Body of pancreas (tissue), 4 donors: ENCODE measurements at regions not wholly inside any gene's neighbourhood (a gene's known extent, or its start where the extent isn't known, plus 50 kb on each side); places are given as distances from the start of the nearest gene placed in this dataset.

Experiments
- ATAC-seq: fragments of 150-250 bp; one replicate; pipeline ENCODE4 v1.9.1; 2016
- DNase-seq, 4 donors: peaks; one replicate each; pipeline ENCODE4 v3.0.0-alpha.2; 2019
- H3K27ac ChIP-seq, 4 donors: fragments of 200-600 bp; sonication (generic); 1 replicate in 3 of 4; 2 replicates in 1 of 4; pipeline versions ENCODE4 v1.5.1 to v1.6.1; 2016 to 2019; ENCODE audit warnings: mild to moderate bottlenecking in 1 of 4, mixed read lengths in 1 of 4, moderate library complexity in 1 of 4
- H3K27me3 ChIP-seq, 2 donors: fragments of 200-600 bp; sonication (generic); one replicate each; pipeline ENCODE4 v1.6.0; 2016; ENCODE audit warnings: mild to moderate bottlenecking in 1 of 2
- H3K36me3 ChIP-seq, 2 donors: fragments of 200-600 bp; sonication (generic); replicated peaks in 1 of 2; 2 replicates each; pipeline ENCODE4 v1.5.1; 2016; ENCODE audit warnings: low read depth in 2 of 2; ENCODE audit not compliant: insufficient read depth in 1 of 2
- H3K4me1 ChIP-seq: fragments of 200-600 bp; sonication (generic); one replicate; pipeline ENCODE4 v1.6.0; 2016
- H3K4me3 ChIP-seq, 2 donors: fragments of 200-600 bp; sonication (generic); 1 replicate in 1 of 2; 2 replicates in 1 of 2; pipeline ENCODE4 v1.5.1; 2016 to 2019
- H3K9me3 ChIP-seq, 3 donors: fragments of 200-600 bp; sonication (generic); 1 replicate in 2 of 3; 2 replicates in 1 of 3; pipeline ENCODE4 v1.5.1; 2016
- CTCF ChIP-seq, 7 experiments: fragments of 450-650 bp in 4 of 7; fragments of 200-600 bp in 3 of 7; sonication (generic) in 3 of 7; IDR thresholded peaks; one replicate each; pipeline ENCODE4 v1.5.1; 2016 to 2019; ENCODE audit warnings: antibody characterized with exemption in 7 of 7
- POLR2A ChIP-seq, 3 donors: fragments of 450-650 bp; IDR thresholded peaks; one replicate each; pipeline ENCODE4 v1.6.1; 2016; ENCODE audit warnings: antibody characterized with exemption in 3 of 3, mild to moderate bottlenecking in 2 of 3
- WGBS, 2 donors: methylation state at CpG; one replicate each; pipeline ENCODE4 v1.1.5; 2017; 5-methylcytosine and 5-hydroxymethylcytosine counted together
- intact Hi-C: fragments of 100-400 bp; cut with DNase I; formaldehyde crosslinking; loops from one replicate; pipeline ENCODE4 v1.15.1; 2023

GRCh38 chr10:123485341-123485960, 180.7 kb upstream of the GPR26 start:
- no peaks in the 10 kb centered on the region for H3K36me3 ChIP-seq
- no peak overlapping the region for H3K4me3 ChIP-seq
- no peak for DNase-seq
- H3K27ac ChIP-seq = no peak overlapping the region
- ATAC-seq = no peak
- TF ChIP-seq POLR2A (IDR thresholded peaks at IDR 0.05) = no peak
- TF ChIP-seq CTCF (IDR thresholded peaks at IDR 0.05) = no peak
- no peaks in the 10 kb centered on the region for H3K4me1 ChIP-seq
- intact Hi-C loops = no loop called here
- H3K27me3 ChIP-seq = no peaks in the 10 kb centered on the region
- 57 to 62% methylated on average over 7 of the region's 7 CpGs for WGBS, 2 donors
- H3K9me3 ChIP-seq = no peaks in the 10 kb centered on the region

- ATAC-seq (no peak), DNase-seq (no peak)
- H3K36me3 ChIP-seq = no peaks in the 10 kb centered on the region
- H3K27ac ChIP-seq = no peak overlapping the region
- no peak overlapping the region for H3K4me3 ChIP-seq
- intact Hi-C loops = no loop called here
- H3K9me3 ChIP-seq = no peaks in the 10 kb centered on the region
- 55 to 72% methylated on average over 4 of the region's 4 CpGs for WGBS, 2 donors
- H3K27me3 ChIP-seq = no peaks in the 10 kb centered on the region
- TF ChIP-seq POLR2A (IDR thresholded peaks at IDR 0.05) (no peak), CTCF (IDR thresholded peaks at IDR 0.05) (no peak)
- H3K4me1 ChIP-seq = no peaks in the 10 kb centered on the region
These were observed 177.7 kb upstream of the GPR26 start for GRCh38 chr10:123488436-123488835.

GRCh38 chr10:123491364-123491763, 174.8 kb upstream of the GPR26 start:
- WGBS, 2 donors = 50 to 64% methylated on average over 6 of the region's 6 CpGs
- ATAC-seq (no peak), DNase-seq (no peak)
- no peaks in the 10 kb centered on the region for H3K4me1 ChIP-seq
- H3K4me3 ChIP-seq = no peak overlapping the region
- H3K27me3 ChIP-seq = no peaks in the 10 kb centered on the region
- H3K27ac ChIP-seq = no peak overlapping the region
- no peaks in the 10 kb centered on the region for H3K9me3 ChIP-seq
- H3K36me3 ChIP-seq = no peaks in the 10 kb centered on the region
- TF ChIP-seq CTCF (IDR thresholded peaks at IDR 0.05) (no peak), POLR2A (IDR thresholded peaks at IDR 0.05) (no peak)
- intact Hi-C loops = no loop called here

GRCh38 chr10:123492016-123492415, 174.1 kb upstream of the GPR26 start:
- ATAC-seq = no peak
- H3K4me1 ChIP-seq = no peaks in the 10 kb centered on the region
- no peaks in the 10 kb centered on the region for H3K27me3 ChIP-seq
- no peak overlapping the region for H3K27ac ChIP-seq
- no peaks in the 10 kb centered on the region for H3K9me3 ChIP-seq
- intact Hi-C loops = no loop called here
- no peaks in the 10 kb centered on the region for H3K36me3 ChIP-seq
- no peak overlapping the region for H3K4me3 ChIP-seq
- 16 to 20% methylated on average over 14 of the region's 14 CpGs for WGBS, 2 donors
- no peak for DNase-seq
- TF ChIP-seq POLR2A (IDR thresholded peaks at IDR 0.05) = no peak
- TF ChIP-seq CTCF (IDR thresholded peaks at IDR 0.05) = no peak

GRCh38 chr10:123494301-123494808, 171.8 kb upstream of the GPR26 start:
- ATAC-seq (no peak), DNase-seq (no peak)
- intact Hi-C loops = no loop called here
- Histone ChIP-seq H3K4me3 (no peak overlapping the region), H3K27me3 (no peaks in the 10 kb centered on the region), H3K36me3 (no peaks in the 10 kb centered on the region), H3K4me1 (no peaks in the 10 kb centered on the region), H3K9me3 (no peaks in the 10 kb centered on the region), H3K27ac (no peak overlapping the region)
- WGBS, 2 donors = 86% methylated on average over 4 of the region's 5 CpGs; no CpG with 5 or more reads in 1 of the 2 donors
- TF ChIP-seq POLR2A (IDR thresholded peaks at IDR 0.05) (no peak), CTCF (IDR thresholded peaks at IDR 0.05) (no peak)
